ENCODE measurements at regions not wholly inside any gene's neighbourhood (a gene's known extent, or its start where the extent isn't known, plus 50 kb on each side); places are given as distances from the start of the nearest gene placed in this dataset.

- no peak overlapping the region for H2BK5ac ChIP-seq (ENCODE audit: low read depth, low read length)
- H2AFZ ChIP-seq (ENCODE audit: low read length): peak overlapping the region; percentile 87
- H3K18ac ChIP-seq (ENCODE audit: extremely low read depth, low read length): no peak overlapping the region
- H3K4ac ChIP-seq (replicated peaks; ENCODE audit: insufficient read length, low read depth, low read length): no peak overlapping the region
- H2BK20ac ChIP-seq (ENCODE audit: low read length): no peak overlapping the region
- H4K5ac ChIP-seq (ENCODE audit: insufficient read length, low read depth, low read length): no peak overlapping the region
- H3K79me1 ChIP-seq (ENCODE audit: low read depth, low read length): no peaks in the 10 kb centered on the region
- ChIA-PET CTCF (ENCODE audit: partially characterized antibody) (no interaction called here), POLR2A (ENCODE audit: partially characterized antibody) (no interaction called here)
- no peak overlapping the region for H2BK12ac ChIP-seq (ENCODE audit: low read depth, low read length)
- H3K4me2 ChIP-seq (ENCODE audit: insufficient read depth in 1 of 2, low read depth in 2 of 2, low read length in 2 of 2): peak overlapping the region; percentile 43 to 44; a peak in 3 of 4 replicates
- no peaks in the 10 kb centered on the region for H4K20me1 ChIP-seq (replicated peaks in 1 of 2; ENCODE audit: control insufficient read depth in 1 of 2, insufficient read depth in 2 of 2, low read length in 2 of 2)
- FAIRE-seq (no peak), DNase-seq (ENCODE audit: low read depth in 1 of 2, low spot score in 2 of 2) (no peak)
- TF ChIP-seq HDAC2 (IDR thresholded peaks at IDR 0.05; ENCODE audit: borderline replicate concordance in 1 of 2, low read depth in 2 of 2, low read length in 2 of 2) (no peak), SAP30 (IDR thresholded peaks at IDR 0.05; ENCODE audit: insufficient read depth, insufficient replicate concordance, low read length) (no peak)
- no peak overlapping the region for H2AK5ac ChIP-seq (ENCODE audit: low read depth, low read length)
- H3K27me3 ChIP-seq (replicated peaks in 1 of 4; ENCODE audit: control insufficient read depth in 3 of 4, extremely low read depth in 1 of 4, insufficient read depth in 3 of 4, low read length in 3 of 4): no peaks in the 10 kb centered on the region; a peak in 2 of 7 replicates
- H3K23me2 ChIP-seq (ENCODE audit: low read depth, low read length): no peaks in the 10 kb centered on the region
- no peaks in the 10 kb centered on the region for H3K36me3 ChIP-seq (ENCODE audit: control insufficient read depth in 2 of 4, insufficient read depth in 4 of 4, low read length in 3 of 4)
- no peak overlapping the region for H3K9ac ChIP-seq (replicated peaks in 1 of 4; ENCODE audit: extremely low read depth in 1 of 4, low read depth in 3 of 4, low read length in 3 of 4)
- no peak overlapping the region for H4K91ac ChIP-seq (replicated peaks; ENCODE audit: insufficient read length, low read length)
- H3K23ac ChIP-seq (ENCODE audit: insufficient read length): no peak overlapping the region
- H3K9me3 ChIP-seq (ENCODE audit: insufficient read depth in 2 of 2, low read depth in 1 of 2, low read length in 1 of 2): peaks cover 0 to 3% of the 10 kb centered on the region in 2 experiments; a peak in 3 of 4 replicates
- no peaks in the 10 kb centered on the region for H3K79me2 ChIP-seq (ENCODE audit: control insufficient read depth in 1 of 2, insufficient read depth in 2 of 2, low read length in 2 of 2)
- no peak overlapping the region for H2BK120ac ChIP-seq (replicated peaks; ENCODE audit: low read depth, low read length)
- no peak overlapping the region for H4K8ac ChIP-seq (ENCODE audit: extremely low read depth, insufficient read depth, low read length)
- WGBS, 2 experiments (ENCODE audit: extremely low coverage in 1 of 2, insufficient coverage in 1 of 2, insufficient read length in 1 of 2, insufficient replicate concordance in 2 of 2, low coverage in 1 of 2, low lambda C conversion rate in 2 of 2, missing lambda C conversion rate in 1 of 2): 50% methylated on average over 2 of the region's 2 CpGs; no CpG with 5 or more reads in 1 of the 2 experiments
- no peak overlapping the region for H2BK15ac ChIP-seq (ENCODE audit: low read length)
- H3K14ac ChIP-seq (ENCODE audit: insufficient read length): no peak overlapping the region
- peak overlapping the region in 1 of 4 experiments; percentile 31; a peak in 1 of 8 replicates for H3K4me3 ChIP-seq (ENCODE audit: extremely low read depth in 1 of 4, insufficient read depth in 2 of 4, low read depth in 3 of 4, low read length in 4 of 4)
- H3K4me1 ChIP-seq (replicated peaks in 1 of 4; ENCODE audit: control insufficient read depth in 3 of 4, insufficient read depth in 4 of 4, low read length in 3 of 4): peaks cover 4 to 6% (median 5%) of the 10 kb centered on the region in 4 experiments; a peak in 6 of 7 replicates
- H3K27ac ChIP-seq (ENCODE audit: low read depth, low read length): no peak overlapping the region
- no peak overlapping the region for H3K56ac ChIP-seq (replicated peaks; ENCODE audit: insufficient read length, low read depth, low read length)
Observed at GRCh38 chr9:91118704-91119025, 243.1 kb downstream of the AUH start.
